Glutamatergic neuron (in vitro differentiated cells): ENCODE measurements at regions not wholly inside any gene's neighbourhood (a gene's known extent, or its start where the extent isn't known, plus 50 kb on each side); places are given as distances from the start of the nearest gene placed in this dataset.

Source experiments
- DNase-seq: peaks from one replicate; pipeline ENCODE4 v3.0.0; 2022
- H3K27ac Mint-ChIP-seq: one replicate; pipeline ENCODE4 v1.8.0; 2020; ENCODE audit warnings: mild to moderate bottlenecking, mixed read lengths, inconsistent platforms; ENCODE audit not compliant: unreplicated experiment
- H3K27me3 Mint-ChIP-seq: one replicate; pipeline ENCODE4 v1.8.0; 2020; ENCODE audit warnings: mild to moderate bottlenecking, moderate library complexity, mixed read lengths, inconsistent platforms; ENCODE audit not compliant: unreplicated experiment
- H3K36me3 Mint-ChIP-seq: one replicate; pipeline ENCODE4 v1.8.0; 2020; ENCODE audit warnings: mild to moderate bottlenecking, mixed read lengths, inconsistent platforms; ENCODE audit not compliant: unreplicated experiment
- H3K4me1 Mint-ChIP-seq: one replicate; pipeline ENCODE4 v1.8.0; 2020; ENCODE audit warnings: mild to moderate bottlenecking, low read depth, mixed read lengths, inconsistent platforms; ENCODE audit not compliant: unreplicated experiment
- H3K4me3 Mint-ChIP-seq: one replicate; pipeline ENCODE4 v1.8.0; 2020; ENCODE audit warnings: mild to moderate bottlenecking, mixed read lengths, inconsistent platforms; ENCODE audit not compliant: unreplicated experiment
- H3K9me3 Mint-ChIP-seq: one replicate; pipeline ENCODE4 v1.8.0; 2020; ENCODE audit warnings: mild to moderate bottlenecking, moderate library complexity, mixed read lengths, inconsistent platforms; ENCODE audit not compliant: unreplicated experiment
- TF ChIP-seq, protein P1 (sequence below): fragments of 200-600 bp; sonication (generic); IDR thresholded peaks from one replicate; pipeline ENCODE4 v1.5.0; 2021; ENCODE audit not compliant: partially characterized antibody, unreplicated experiment

DNA sequence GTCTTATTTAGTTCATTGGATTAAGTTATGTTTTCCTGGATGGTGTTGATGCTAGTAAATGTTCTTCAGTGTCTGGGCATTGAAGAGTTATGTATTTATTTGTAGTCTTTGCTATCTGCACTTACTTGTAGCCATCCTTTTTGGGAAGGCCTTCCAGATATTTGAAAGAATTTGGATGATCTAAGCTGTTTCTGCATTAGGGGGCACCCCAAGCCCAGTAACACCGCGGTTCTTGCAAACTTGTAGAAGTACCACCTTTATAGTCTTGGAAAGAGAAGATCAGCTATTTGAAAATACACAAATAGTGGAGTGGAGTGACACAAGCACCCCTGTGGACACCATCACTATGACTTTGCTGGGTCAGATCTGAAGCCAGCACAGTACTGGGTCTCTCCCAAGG, 175.9 kb upstream of the KIF2B start:
- no peaks in the 10 kb centered on the region for H3K36me3 Mint-ChIP-seq
- H3K9me3 Mint-ChIP-seq = peaks cover 1% of the 10 kb centered on the region
- H3K4me1 Mint-ChIP-seq = no peaks in the 10 kb centered on the region
- no peak for DNase-seq
- no peak overlapping the region for H3K4me3 Mint-ChIP-seq
- TF ChIP-seq, protein P1, sequence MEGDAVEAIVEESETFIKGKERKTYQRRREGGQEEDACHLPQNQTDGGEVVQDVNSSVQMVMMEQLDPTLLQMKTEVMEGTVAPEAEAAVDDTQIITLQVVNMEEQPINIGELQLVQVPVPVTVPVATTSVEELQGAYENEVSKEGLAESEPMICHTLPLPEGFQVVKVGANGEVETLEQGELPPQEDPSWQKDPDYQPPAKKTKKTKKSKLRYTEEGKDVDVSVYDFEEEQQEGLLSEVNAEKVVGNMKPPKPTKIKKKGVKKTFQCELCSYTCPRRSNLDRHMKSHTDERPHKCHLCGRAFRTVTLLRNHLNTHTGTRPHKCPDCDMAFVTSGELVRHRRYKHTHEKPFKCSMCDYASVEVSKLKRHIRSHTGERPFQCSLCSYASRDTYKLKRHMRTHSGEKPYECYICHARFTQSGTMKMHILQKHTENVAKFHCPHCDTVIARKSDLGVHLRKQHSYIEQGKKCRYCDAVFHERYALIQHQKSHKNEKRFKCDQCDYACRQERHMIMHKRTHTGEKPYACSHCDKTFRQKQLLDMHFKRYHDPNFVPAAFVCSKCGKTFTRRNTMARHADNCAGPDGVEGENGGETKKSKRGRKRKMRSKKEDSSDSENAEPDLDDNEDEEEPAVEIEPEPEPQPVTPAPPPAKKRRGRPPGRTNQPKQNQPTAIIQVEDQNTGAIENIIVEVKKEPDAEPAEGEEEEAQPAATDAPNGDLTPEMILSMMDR = no peak
- H3K27me3 Mint-ChIP-seq = peaks cover 3% of the 10 kb centered on the region
- no peak overlapping the region for H3K27ac Mint-ChIP-seq

DNA sequence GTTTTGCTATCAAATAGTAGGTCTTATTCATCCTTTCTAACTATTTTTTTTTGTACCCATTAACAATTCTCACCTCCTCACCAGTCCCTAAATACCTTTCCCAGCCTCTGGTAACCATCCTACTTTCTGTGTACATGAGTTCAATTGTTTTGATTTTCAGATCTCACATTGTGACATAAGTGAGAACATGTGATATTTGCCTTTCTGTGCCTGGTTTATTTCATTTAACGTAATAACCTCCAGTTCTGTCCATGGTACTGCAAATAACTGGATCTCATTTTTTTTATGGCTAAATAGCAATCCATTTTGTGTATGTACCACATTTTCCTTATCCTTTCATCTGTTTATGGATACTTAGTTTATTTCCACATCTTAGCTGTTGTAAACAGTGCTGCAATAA, 181.9 kb upstream of the KIF2B start:
- no peak overlapping the region for H3K4me3 Mint-ChIP-seq
- H3K9me3 Mint-ChIP-seq = peaks cover 1% of the 10 kb centered on the region
- H3K27ac Mint-ChIP-seq = no peak overlapping the region
- TF ChIP-seq, protein P1 = no peak
- H3K4me1 Mint-ChIP-seq = no peaks in the 10 kb centered on the region
- no peaks in the 10 kb centered on the region for H3K36me3 Mint-ChIP-seq
- no peak for DNase-seq
- H3K27me3 Mint-ChIP-seq = no peaks in the 10 kb centered on the region

DNA sequence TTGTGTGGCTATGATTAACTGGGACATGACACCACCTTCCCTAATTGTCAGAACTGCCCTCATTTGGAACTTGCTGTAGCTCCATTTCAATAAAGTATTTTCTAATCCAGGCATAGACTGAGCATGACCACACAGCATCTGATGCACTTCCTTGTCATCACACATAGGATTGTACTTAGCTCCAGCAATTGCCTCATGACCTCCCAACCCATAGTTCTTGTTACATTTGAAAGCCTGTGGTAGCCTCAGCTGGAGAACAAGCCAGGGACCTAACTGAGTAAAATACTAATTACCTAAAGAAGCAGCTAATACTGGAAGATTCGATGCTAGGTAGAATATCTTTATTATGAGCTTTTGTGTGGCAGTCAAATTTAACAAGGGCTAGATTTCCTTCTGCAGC, 187.3 kb upstream of the KIF2B start:
- H3K36me3 Mint-ChIP-seq = no peaks in the 10 kb centered on the region
- H3K9me3 Mint-ChIP-seq = peaks cover 1% of the 10 kb centered on the region
- H3K27ac Mint-ChIP-seq = no peak overlapping the region
- H3K4me3 Mint-ChIP-seq = no peak overlapping the region
- TF ChIP-seq, protein P1 = no peak
- no peaks in the 10 kb centered on the region for H3K27me3 Mint-ChIP-seq
- no peak for DNase-seq
- H3K4me1 Mint-ChIP-seq = peaks cover 17% of the 10 kb centered on the region

DNA sequence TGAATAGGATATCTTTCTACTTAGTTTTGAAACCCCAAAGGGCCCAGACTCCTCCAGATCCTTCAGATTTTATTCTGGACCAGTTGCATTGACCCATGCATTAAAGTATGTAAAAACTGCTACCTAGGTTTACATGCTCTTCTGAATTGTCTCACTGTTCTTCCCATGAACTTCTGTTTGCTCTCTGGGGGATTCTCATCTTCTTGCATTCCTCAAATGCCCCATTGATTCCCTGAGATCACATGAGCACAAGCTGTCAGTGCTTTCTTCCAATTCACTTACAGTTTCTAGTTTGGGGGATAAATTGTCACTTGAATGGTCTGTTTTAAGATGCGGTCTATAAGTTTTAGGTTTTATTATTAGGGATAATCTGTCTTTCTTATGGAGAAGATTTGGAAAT, 188.9 kb upstream of the KIF2B start:
- H3K4me3 Mint-ChIP-seq = no peak overlapping the region
- peaks cover 1% of the 10 kb centered on the region for H3K9me3 Mint-ChIP-seq
- TF ChIP-seq, protein P1 = no peak
- H3K27ac Mint-ChIP-seq = no peak overlapping the region
- H3K36me3 Mint-ChIP-seq = no peaks in the 10 kb centered on the region
- DNase-seq = no peak
- peaks cover 22% of the 10 kb centered on the region for H3K4me1 Mint-ChIP-seq
- no peaks in the 10 kb centered on the region for H3K27me3 Mint-ChIP-seq

DNA sequence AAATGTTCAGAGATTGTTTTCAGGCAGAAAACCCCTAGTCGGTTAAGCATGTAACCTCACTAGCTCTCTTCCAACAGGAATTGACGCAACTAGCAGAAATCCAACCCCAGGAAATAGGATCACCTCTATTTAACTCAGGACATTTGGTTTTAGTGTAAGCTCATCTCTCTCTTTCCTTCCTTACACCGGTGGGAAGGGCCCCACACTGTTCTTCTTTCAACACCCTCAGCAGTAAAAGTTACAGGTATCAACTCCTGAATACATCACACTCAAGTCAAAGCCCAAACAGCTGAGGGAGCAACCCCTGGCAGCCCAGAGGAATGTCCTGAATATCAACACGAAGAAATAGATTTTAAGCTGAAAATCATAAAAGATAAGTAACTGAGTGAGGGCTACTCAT, 191.2 kb upstream of the KIF2B start:
- peaks cover 1% of the 10 kb centered on the region for H3K9me3 Mint-ChIP-seq
- H3K27me3 Mint-ChIP-seq = no peaks in the 10 kb centered on the region
- peaks cover 22% of the 10 kb centered on the region for H3K4me1 Mint-ChIP-seq
- H3K36me3 Mint-ChIP-seq = no peaks in the 10 kb centered on the region
- no peak overlapping the region for H3K4me3 Mint-ChIP-seq
- no peak for DNase-seq
- no peak overlapping the region for H3K27ac Mint-ChIP-seq
- TF ChIP-seq, protein P1 = no peak
